Stimulated activated memory B cell treated with anti-CD40 and anti-IgM and Interleukin-4, amounts not matched to agents 10 μg/mL and 1 μg/mL and 100 μg/mL, for 72 hours (primary cell): ENCODE measurements at regions not wholly inside any gene's neighbourhood (a gene's known extent, or its start where the extent isn't known, plus 50 kb on each side); places are given as distances from the start of the nearest gene placed in this dataset.

Experiments used
- ATAC-seq: fragments of 150-1000 bp; cut with Tn5 transposase; 2 replicates; pipeline ENCODE4 v1.10.0; 2021
- H3K27ac Mint-ChIP-seq: one replicate; pipeline ENCODE4 v1.8.0; 2022; ENCODE audit warnings: mild to moderate bottlenecking, mixed read lengths
- H3K27me3 Mint-ChIP-seq: one replicate; pipeline ENCODE4 v1.8.0; 2022; ENCODE audit warnings: mixed read lengths
- H3K36me3 Mint-ChIP-seq: one replicate; pipeline ENCODE4 v1.8.0; 2022; ENCODE audit warnings: mixed read lengths
- H3K4me1 Mint-ChIP-seq: one replicate; pipeline ENCODE4 v1.8.0; 2022; ENCODE audit warnings: mixed read lengths
- H3K4me3 Mint-ChIP-seq: one replicate; pipeline ENCODE4 v1.8.0; 2022; ENCODE audit warnings: mild to moderate bottlenecking, moderate library complexity, mixed read lengths
- H3K9me3 Mint-ChIP-seq: one replicate; pipeline ENCODE4 v1.8.0; 2022; ENCODE audit warnings: mixed read lengths

DNA sequence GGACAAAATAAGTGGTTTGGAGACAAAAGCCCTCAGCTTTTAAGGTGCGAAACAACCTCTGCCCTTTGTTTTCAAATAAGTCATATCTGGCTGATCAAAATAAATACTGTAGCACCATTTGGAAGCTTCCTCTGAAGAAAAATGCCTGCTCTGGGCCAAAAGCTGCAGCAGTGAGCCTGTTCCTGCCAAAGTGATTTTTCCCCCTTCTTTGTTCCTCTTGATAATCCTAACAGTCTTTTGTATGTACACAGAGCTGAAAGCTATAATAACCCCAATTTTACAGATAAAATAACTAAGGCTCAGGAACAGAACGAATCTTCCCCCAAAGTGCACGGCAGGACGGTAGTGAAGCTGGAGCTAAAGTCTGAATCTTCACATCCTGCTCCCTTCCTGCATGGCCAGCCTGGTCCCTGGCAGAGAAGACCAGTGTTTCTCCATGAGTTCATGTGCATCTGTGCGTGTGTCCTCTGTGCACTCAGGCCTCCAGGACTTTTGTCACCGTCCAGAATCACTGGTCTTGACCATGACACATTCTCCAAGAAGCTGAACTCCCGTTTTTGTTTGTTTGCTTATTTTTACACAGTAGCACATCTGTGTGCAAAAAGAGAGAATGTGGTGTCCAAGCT lies 2114.1 kb upstream of the PIK3C3 start:
- H3K9me3 Mint-ChIP-seq: peaks cover 6% of the 10 kb centered on the region
- ATAC-seq: no peak
- no peaks in the 10 kb centered on the region for H3K4me1 Mint-ChIP-seq
- H3K36me3 Mint-ChIP-seq: no peaks in the 10 kb centered on the region
- no peak overlapping the region for H3K27ac Mint-ChIP-seq
- no peak overlapping the region for H3K4me3 Mint-ChIP-seq
- H3K27me3 Mint-ChIP-seq: no peaks in the 10 kb centered on the region

DNA sequence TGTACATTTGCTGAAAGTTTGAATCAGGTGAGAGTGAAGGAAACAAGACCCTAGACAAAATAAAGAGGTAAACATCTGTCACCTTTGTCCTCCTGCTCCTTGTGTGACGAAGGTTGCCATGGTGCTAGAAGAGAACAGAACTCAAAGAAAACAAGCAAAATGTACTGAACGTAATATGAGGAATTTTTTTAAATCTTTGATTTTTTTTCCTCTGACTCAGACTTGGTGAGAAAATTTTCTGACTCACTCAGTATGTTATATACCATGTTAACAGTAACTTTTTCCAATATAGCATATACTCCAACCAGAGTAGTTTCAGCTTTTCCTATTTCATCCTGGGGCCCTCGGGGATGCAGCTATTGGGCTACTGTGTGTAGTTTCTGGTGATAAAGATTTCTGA lies 2114.6 kb upstream of the PIK3C3 start:
- Mint-ChIP-seq H3K4me1 (no peaks in the 10 kb centered on the region), H3K27ac (no peak overlapping the region), H3K9me3 (peaks cover 6% of the 10 kb centered on the region), H3K27me3 (no peaks in the 10 kb centered on the region), H3K36me3 (no peaks in the 10 kb centered on the region), H3K4me3 (no peak overlapping the region)
- no peak for ATAC-seq

DNA sequence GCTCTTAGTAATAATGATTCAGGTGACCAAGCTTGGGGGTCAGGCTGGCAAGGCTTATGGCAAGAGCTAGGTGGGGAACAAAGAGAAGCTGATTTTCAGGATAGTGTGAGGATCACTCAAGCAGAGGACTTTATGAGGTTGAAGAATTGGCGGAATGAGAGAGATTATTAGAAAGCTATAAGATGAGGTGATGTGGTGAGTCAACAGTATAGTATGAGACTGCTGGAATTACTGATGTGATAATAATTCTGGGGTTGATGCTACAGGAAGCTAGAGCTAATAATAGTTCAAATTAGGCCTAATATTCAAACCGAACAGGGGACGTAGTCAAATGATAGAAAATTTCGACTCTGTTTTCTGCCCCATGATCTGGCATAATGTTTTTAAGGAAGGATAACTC lies 2115.3 kb upstream of the PIK3C3 start:
- Mint-ChIP-seq H3K9me3 (peaks cover 6% of the 10 kb centered on the region), H3K4me1 (no peaks in the 10 kb centered on the region), H3K4me3 (no peak overlapping the region), H3K27me3 (no peaks in the 10 kb centered on the region), H3K27ac (no peak overlapping the region), H3K36me3 (no peaks in the 10 kb centered on the region)
- ATAC-seq: no peak

DNA sequence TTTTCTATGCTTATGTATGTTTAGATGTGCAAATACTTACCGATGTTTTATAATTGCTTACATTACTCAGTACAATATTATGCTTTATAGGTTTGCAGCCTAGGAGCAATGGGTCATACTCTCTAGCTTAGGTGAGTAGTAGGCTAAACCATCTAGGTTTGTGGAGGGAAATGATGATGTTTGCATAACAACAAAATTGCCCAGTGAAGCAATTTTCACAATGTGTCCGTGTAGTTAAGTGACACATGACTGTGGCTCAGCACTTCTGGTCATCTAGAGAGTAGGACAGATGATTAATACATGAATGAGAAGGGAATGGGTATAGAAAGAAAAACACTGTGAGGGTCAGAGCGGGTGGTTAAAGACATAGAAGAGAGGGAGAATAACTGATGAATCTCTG lies 2116.2 kb upstream of the PIK3C3 start:
- no peaks in the 10 kb centered on the region for H3K27me3 Mint-ChIP-seq
- no peaks in the 10 kb centered on the region for H3K36me3 Mint-ChIP-seq
- peaks cover 6% of the 10 kb centered on the region for H3K9me3 Mint-ChIP-seq
- H3K4me3 Mint-ChIP-seq: no peak overlapping the region
- no peak overlapping the region for H3K27ac Mint-ChIP-seq
- H3K4me1 Mint-ChIP-seq: no peaks in the 10 kb centered on the region
- ATAC-seq: no peak

DNA sequence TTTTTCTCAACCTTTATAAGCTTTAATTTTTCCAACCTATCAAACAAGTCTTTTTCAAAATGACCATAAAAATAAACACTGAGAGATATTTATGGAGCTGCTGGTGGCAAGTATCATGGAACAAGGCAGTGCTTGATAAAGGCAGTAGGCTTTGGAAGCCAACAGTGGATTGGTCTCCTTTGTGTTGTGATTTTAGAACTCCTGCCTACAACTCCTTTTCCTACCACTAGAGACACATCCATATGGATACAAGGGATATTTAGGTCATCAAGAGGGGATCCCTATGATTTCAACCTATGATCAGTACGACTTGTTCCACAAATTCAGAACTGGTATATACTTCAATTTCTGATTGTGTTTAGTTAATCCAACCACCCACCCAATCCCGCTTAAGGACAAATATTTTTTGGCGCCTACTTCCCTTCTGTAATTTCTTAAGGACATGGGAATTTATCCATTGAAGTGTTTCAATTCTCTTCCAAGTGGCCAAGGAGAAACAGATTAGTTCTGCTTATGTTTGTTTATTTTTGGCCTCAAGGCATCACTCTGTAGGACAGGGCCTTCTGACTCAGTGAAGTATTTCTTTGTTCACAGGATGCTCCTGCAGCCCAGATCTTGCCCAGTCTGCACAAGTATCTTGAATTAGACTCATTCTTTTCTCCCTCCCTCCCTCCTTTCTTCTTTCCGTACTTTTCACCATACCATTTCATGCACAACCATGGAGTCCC lies 2119.6 kb upstream of the PIK3C3 start:
- Mint-ChIP-seq H3K4me3 (no peak overlapping the region), H3K27ac (no peak overlapping the region), H3K9me3 (peaks cover 6% of the 10 kb centered on the region), H3K36me3 (no peaks in the 10 kb centered on the region), H3K27me3 (no peaks in the 10 kb centered on the region), H3K4me1 (no peaks in the 10 kb centered on the region)
- ATAC-seq: no peak

DNA sequence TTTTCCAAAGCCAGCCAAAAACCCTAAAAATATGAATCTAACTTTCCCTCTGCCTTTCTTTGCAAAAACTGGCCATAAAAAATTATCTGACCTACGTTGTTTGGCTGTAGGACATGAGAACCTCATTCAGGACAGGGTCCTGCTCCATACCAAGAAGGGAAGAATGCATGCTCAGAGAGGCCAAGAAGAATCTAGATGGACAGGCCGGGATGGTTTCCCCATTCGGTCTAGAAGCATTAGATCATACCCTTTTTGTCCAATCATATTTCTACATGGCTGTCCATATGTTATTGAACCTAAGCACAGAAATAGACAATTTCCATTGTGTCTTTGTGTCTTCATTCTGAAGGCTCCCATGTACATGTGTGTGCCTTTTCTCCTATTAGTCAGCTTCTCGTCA lies 2120.4 kb upstream of the PIK3C3 start:
- H3K4me1 Mint-ChIP-seq: no peaks in the 10 kb centered on the region
- H3K27ac Mint-ChIP-seq: no peak overlapping the region
- H3K36me3 Mint-ChIP-seq: no peaks in the 10 kb centered on the region
- no peaks in the 10 kb centered on the region for H3K27me3 Mint-ChIP-seq
- no peak overlapping the region for H3K4me3 Mint-ChIP-seq
- H3K9me3 Mint-ChIP-seq: peaks cover 9% of the 10 kb centered on the region
- ATAC-seq: no peak

DNA sequence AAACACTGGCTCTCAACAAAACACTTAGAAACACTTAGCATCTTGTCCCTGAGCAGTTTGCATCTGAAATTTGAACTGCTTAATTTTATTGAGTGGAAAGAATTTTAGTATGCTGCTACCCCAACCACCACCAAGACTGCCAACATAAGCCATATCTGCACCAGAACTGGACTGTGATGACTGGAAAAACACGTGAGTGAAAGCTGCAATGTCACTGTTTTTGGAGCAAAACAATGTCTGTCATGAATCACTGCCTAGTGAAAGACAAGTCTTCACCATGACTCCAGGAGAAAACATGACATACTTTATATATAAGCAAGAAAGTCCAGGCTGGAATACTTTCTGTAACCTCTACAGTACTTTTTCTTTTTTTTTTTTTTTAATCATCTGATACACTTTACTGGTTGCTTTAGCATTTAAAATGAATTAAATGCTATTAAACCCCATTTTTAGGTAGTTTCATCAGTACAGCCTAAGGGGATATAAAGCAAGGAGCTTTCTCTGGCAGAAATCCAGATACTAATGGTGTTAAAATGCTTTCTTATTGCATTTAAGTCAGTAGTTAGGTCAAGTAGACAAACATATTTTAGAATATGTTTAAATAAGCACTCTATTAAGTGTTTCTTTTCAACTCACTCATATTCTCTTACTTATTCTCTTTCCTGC lies 2129.4 kb upstream of the PIK3C3 start:
- no peaks in the 10 kb centered on the region for H3K36me3 Mint-ChIP-seq
- H3K4me3 Mint-ChIP-seq: no peak overlapping the region
- peaks cover 7% of the 10 kb centered on the region for H3K9me3 Mint-ChIP-seq
- no peak overlapping the region for H3K27ac Mint-ChIP-seq
- no peaks in the 10 kb centered on the region for H3K4me1 Mint-ChIP-seq
- ATAC-seq: no peak
- no peaks in the 10 kb centered on the region for H3K27me3 Mint-ChIP-seq

DNA sequence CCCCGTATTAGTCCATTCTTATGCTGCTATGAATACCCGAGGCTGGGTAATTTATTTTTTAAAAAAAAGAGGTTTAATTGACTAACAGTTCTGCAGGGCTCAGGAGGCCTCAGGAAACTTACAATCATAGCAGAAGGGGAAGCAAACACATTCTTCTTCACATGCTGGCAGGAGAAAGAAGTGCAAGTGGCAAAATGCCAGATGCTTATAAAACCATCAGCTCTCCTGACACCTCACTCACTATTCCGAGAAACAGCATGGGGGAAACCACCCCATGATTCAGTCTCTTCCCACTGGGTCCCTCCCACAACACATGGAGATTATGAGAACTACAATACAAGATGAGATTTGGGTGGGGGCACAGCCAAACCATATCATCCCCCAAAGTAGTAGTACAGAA lies 2148.5 kb upstream of the PIK3C3 start:
- H3K27ac Mint-ChIP-seq: no peak overlapping the region
- no peaks in the 10 kb centered on the region for H3K27me3 Mint-ChIP-seq
- H3K36me3 Mint-ChIP-seq: no peaks in the 10 kb centered on the region
- H3K4me1 Mint-ChIP-seq: no peaks in the 10 kb centered on the region
- ATAC-seq: no peak
- H3K9me3 Mint-ChIP-seq: peaks cover 6% of the 10 kb centered on the region
- no peak overlapping the region for H3K4me3 Mint-ChIP-seq

DNA sequence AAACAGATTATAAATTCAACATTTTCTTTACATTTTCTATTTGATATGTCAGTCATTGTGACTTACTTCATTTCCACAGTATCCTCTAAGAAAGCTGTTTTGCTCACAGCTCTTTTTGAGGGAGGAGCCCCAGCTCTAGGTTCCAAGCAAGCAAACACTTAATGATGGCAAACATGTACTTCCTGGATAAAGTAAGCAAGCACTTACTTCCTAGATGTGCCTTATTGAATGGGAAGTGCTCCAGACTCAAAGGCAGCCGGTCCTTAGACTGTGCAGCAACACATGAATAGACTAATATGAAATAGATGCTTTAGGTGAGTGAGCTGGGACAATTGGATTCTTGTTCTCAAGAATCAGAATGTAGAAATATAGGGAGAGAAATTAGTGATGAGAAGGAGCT lies 2149.8 kb upstream of the PIK3C3 start:
- ATAC-seq: no peak
- Mint-ChIP-seq H3K9me3 (peaks cover 6% of the 10 kb centered on the region), H3K4me3 (no peak overlapping the region), H3K27me3 (no peaks in the 10 kb centered on the region), H3K36me3 (no peaks in the 10 kb centered on the region), H3K4me1 (no peaks in the 10 kb centered on the region), H3K27ac (no peak overlapping the region)

DNA sequence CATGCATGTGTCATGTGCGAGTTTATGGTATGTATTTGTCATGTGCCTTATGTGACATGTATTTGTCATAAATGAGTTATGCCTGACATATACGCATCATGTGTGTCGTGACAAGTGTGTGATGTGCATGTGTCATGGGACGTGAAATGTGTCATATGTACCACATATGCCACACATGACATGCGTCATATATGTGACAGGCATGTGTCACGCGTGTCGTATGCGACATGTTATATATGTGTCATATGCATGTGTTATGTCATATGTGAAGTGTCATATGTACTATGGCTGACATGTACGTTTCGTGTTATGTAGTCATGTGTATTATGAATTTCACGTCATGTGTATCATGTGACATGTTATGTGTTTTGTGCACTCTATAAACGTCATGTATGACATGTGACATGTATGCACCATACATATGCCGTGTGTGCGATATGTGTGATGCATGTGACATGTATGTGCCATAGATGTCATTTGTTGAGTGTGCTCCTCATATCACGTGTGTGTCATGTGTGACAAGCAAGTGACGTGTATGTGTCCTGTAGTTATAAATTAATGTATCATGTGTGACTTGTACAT lies 2152.3 kb upstream of the PIK3C3 start:
- H3K4me1 Mint-ChIP-seq: no peaks in the 10 kb centered on the region
- H3K4me3 Mint-ChIP-seq: no peak overlapping the region
- ATAC-seq: no peak
- no peaks in the 10 kb centered on the region for H3K36me3 Mint-ChIP-seq
- H3K9me3 Mint-ChIP-seq: peaks cover 6% of the 10 kb centered on the region
- H3K27me3 Mint-ChIP-seq: no peaks in the 10 kb centered on the region
- H3K27ac Mint-ChIP-seq: no peak overlapping the region

DNA sequence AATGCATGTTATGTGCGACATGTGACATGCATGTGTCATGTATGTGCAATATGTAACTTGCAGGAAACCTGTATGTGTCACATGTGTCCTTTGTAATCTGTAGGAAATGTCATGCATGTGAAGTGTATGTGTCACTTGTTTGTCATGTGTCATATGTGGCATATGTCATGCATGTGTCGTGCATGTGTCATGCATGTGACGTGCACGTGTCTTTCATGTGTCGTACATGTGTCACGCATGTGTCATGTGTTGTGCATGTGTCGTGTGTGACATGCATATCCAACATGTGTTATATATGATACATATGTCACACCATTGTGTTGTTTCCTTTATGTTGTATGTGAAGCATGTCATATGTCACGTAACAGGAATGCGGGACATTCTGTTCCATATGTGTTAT lies 2153.2 kb upstream of the PIK3C3 start:
- no peak overlapping the region for H3K27ac Mint-ChIP-seq
- H3K9me3 Mint-ChIP-seq: peaks cover 6% of the 10 kb centered on the region
- H3K4me3 Mint-ChIP-seq: no peak overlapping the region
- no peak for ATAC-seq
- no peaks in the 10 kb centered on the region for H3K36me3 Mint-ChIP-seq
- no peaks in the 10 kb centered on the region for H3K27me3 Mint-ChIP-seq
- no peaks in the 10 kb centered on the region for H3K4me1 Mint-ChIP-seq

DNA sequence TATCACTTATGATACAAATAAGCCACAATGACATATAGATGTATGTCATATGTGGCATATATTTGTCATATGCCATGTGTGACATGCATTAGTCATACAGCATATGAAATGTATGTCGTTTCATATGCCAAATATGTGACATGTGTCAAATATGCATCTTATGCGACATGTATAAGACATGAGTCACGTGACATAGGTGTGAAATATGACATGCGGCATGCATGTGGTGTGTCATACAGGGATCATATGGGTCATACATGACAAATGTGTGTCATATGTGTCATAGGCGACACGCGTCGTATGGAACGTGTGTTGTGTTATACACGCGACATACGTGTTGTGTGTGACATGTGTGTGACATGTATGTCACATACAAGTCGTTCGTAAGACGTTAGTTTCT lies 2154.0 kb upstream of the PIK3C3 start:
- Mint-ChIP-seq H3K4me3 (no peak overlapping the region), H3K27ac (no peak overlapping the region), H3K9me3 (peaks cover 6% of the 10 kb centered on the region), H3K27me3 (no peaks in the 10 kb centered on the region), H3K4me1 (no peaks in the 10 kb centered on the region), H3K36me3 (no peaks in the 10 kb centered on the region)
- ATAC-seq: no peak

DNA sequence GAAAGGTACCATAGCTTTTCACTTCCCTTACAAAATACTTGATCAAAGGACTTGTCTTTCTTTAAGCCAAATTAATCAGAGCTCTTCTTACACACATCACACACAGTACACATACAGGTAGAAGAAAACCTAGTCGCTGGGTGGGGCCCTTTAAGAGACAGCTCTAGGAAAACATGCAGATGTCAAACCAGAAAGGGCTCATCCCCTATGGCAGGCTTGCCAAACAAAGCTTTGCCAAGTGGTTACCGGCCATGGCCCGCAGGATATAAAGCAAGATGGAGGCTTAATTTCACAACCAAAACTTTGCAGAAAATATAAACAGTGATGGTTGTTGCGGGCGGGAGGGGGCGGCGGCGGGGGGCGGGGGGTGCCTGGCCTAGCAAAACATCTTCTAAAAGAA lies 2156.0 kb upstream of the PIK3C3 start:
- Mint-ChIP-seq H3K4me3 (no peak overlapping the region), H3K9me3 (peaks cover 8% of the 10 kb centered on the region), H3K36me3 (no peaks in the 10 kb centered on the region), H3K27ac (no peak overlapping the region), H3K4me1 (no peaks in the 10 kb centered on the region), H3K27me3 (no peaks in the 10 kb centered on the region)
- no peak for ATAC-seq

DNA sequence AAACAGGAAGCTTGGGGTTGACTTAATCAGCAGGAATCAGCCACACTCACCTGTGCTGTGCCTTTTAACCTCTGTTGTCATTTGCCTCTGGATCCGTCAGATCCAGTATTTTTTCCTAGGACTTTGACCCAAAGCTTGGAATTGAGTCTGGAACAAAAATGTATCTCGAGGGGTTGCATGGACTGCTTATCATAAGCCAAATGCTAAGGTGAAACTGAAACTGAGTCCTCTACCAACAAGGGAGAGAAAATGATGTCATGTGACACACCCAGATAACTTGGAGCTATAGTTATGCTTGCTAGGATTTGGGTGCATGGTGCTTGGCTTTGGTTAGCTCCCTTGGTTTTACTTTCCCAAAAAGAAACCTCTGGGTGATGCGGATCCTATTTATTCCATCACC lies 2158.6 kb upstream of the PIK3C3 start:
- ATAC-seq: no peak
- no peaks in the 10 kb centered on the region for H3K36me3 Mint-ChIP-seq
- H3K27me3 Mint-ChIP-seq: no peaks in the 10 kb centered on the region
- no peak overlapping the region for H3K27ac Mint-ChIP-seq
- H3K9me3 Mint-ChIP-seq: peaks cover 3% of the 10 kb centered on the region
- no peaks in the 10 kb centered on the region for H3K4me1 Mint-ChIP-seq
- no peak overlapping the region for H3K4me3 Mint-ChIP-seq

DNA sequence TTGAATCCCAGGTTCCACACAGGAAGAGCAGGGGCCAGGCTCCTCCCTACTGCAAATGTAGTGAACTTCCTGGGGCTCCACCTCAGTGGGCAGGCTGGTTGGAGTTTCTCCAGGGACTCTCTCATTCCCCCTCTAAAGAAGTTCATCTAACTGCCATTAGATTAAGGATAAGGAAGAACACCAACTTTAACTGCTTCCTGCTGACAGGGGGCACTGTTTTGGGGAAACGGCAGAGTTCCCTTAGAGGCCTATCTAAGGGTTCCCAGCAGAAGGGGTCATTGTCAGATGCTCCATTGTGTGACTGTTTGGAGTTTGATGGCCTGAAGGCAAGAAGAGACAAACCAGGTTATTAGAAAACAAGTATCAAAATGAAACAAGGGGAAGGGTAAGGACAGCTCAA lies 2159.7 kb upstream of the PIK3C3 start:
- H3K4me3 Mint-ChIP-seq: no peak overlapping the region
- no peaks in the 10 kb centered on the region for H3K36me3 Mint-ChIP-seq
- H3K4me1 Mint-ChIP-seq: no peaks in the 10 kb centered on the region
- peaks cover 3% of the 10 kb centered on the region for H3K9me3 Mint-ChIP-seq
- no peaks in the 10 kb centered on the region for H3K27me3 Mint-ChIP-seq
- ATAC-seq: no peak
- H3K27ac Mint-ChIP-seq: no peak overlapping the region

DNA sequence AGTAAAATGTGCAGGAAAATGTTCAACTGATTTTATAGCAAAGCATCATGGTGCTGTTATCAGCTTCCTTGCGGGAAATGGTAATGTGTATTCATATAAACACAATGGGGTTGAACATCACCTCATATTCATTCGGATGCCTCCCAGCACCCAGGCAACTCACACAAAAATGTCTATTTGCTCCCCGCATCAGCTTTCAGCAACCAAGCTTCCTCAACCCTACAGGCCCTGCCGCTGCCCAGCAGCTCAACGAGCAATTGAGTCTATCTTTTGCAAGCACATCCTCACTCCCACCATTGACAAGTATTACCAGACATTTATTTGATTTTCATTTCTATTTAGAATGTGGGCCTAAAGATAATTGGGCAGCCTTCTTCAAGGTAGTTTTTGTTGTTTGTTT lies 2161.4 kb upstream of the PIK3C3 start:
- Mint-ChIP-seq H3K27ac (no peak overlapping the region), H3K9me3 (peaks cover 3% of the 10 kb centered on the region), H3K27me3 (no peaks in the 10 kb centered on the region), H3K36me3 (no peaks in the 10 kb centered on the region), H3K4me1 (no peaks in the 10 kb centered on the region), H3K4me3 (no peak overlapping the region)
- no peak for ATAC-seq
